Endothelial cell of umbilical vein (primary cell): ENCODE measurements at regions not wholly inside any gene's neighbourhood (a gene's known extent, or its start where the extent isn't known, plus 50 kb on each side); places are given as distances from the start of the nearest gene placed in this dataset.

Source experiments
- BruUV-seq: library from RNA; stranded (reverse); fragments of 400-500 nt; replicated peaks from 2 replicates; lab custom pipeline; 2021; lab: Mats Ljungman, UMichigan
- CTCF ChIA-PET: fragments of 300-600, 350-600 bp; sonication (Branson Sonifier 250); formaldehyde crosslinking; loops from one replicate; lab custom pipeline; 2021; ENCODE audit warnings: antibody characterized with exemption, inconsistent platforms; lab: Charles Lee
- POLR2A ChIA-PET: fragments of 300-600, 350-600 bp; sonication (Branson Sonifier 250); formaldehyde crosslinking; loops from one replicate; lab custom pipeline; 2021; ENCODE audit warnings: antibody characterized with exemption, inconsistent platforms; lab: Charles Lee
- DNase-seq: peaks from one replicate; pipeline ENCODE4 v3.0.0-alpha.2; 2011; ENCODE audit warnings: low read depth, low spot score
- FAIRE-seq: peaks from 2 replicates; lab custom pipeline; 2011; peaks lifted over from hg19 to GRCh38; lab: Jason Lieb, UNC
- H2AFZ ChIP-seq: 2 replicates; pipeline ENCODE4 v1.6.0; 2012; ENCODE audit warnings: low read depth, low read length, control low read depth, inconsistent platforms
- H3K27ac ChIP-seq: 2 replicates; pipeline ENCODE4 v1.5.1; 2011; ENCODE audit warnings: low read depth, mild to moderate bottlenecking, control low read depth, low read length, moderate library complexity; ENCODE audit not compliant: insufficient read depth
- H3K27me3 ChIP-seq, 2 experiments: 2 replicates each; pipeline versions ENCODE4 v1.6.0 to v1.6.1; 2011; ENCODE audit warnings: low read length in 2 of 2, mixed read lengths in 1 of 2; ENCODE audit not compliant: control insufficient read depth in 2 of 2, insufficient read depth in 2 of 2
- H3K36me3 ChIP-seq, 2 experiments: 2 replicates in 1 of 2; 3 replicates in 1 of 2; pipeline ENCODE4 v1.5.1; 2011; ENCODE audit warnings: low read length in 2 of 2, mild to moderate bottlenecking in 1 of 2, moderate library complexity in 1 of 2; ENCODE audit not compliant: control insufficient read depth in 2 of 2, insufficient read depth in 2 of 2; ENCODE audit errors: extremely low read depth in 1 of 2
- H3K4me1 ChIP-seq: 3 replicates; pipeline ENCODE4 v1.5.1; 2011; ENCODE audit warnings: mild to moderate bottlenecking, low read length; ENCODE audit not compliant: control insufficient read depth, insufficient read depth; ENCODE audit errors: extremely low read depth
- H3K4me2 ChIP-seq: 2 replicates; pipeline ENCODE4 v1.6.1; 2011; ENCODE audit warnings: low read length, control low read depth, mixed read lengths; ENCODE audit not compliant: insufficient read depth
- H3K4me3 ChIP-seq, 3 experiments: fragments of 200-600 bp in 1 of 3; sonication (generic), shearing (Covaris generic) in 1 of 3; replicated peaks in 1 of 3; 2 replicates each; pipeline ENCODE4 v1.5.1; 2011 to 2016; ENCODE audit warnings: control low read depth in 3 of 3, low read length in 3 of 3, mild to moderate bottlenecking in 2 of 3, inconsistent platforms in 1 of 3, low read depth in 1 of 3, moderate library complexity in 1 of 3; ENCODE audit not compliant: insufficient read depth in 1 of 3
- H3K79me2 ChIP-seq: 2 replicates; pipeline ENCODE4 v1.6.0; 2012; ENCODE audit warnings: low read length, inconsistent platforms; ENCODE audit not compliant: control insufficient read depth, insufficient read depth
- H3K9ac ChIP-seq: replicated peaks from 2 replicates; pipeline ENCODE3; 2011; ENCODE audit warnings: low read length, control low read depth; ENCODE audit not compliant: insufficient read depth; ENCODE audit errors: extremely low read depth
- H3K9me1 ChIP-seq: replicated peaks from 3 replicates; pipeline ENCODE4 v1.6.0; 2011; ENCODE audit warnings: mild to moderate bottlenecking, low read length; ENCODE audit not compliant: control insufficient read depth, insufficient read depth; ENCODE audit errors: extremely low read depth
- H3K9me3 ChIP-seq: replicated peaks from 2 replicates; pipeline ENCODE4 v1.5.1; 2012; ENCODE audit warnings: low read length, inconsistent platforms; ENCODE audit not compliant: control insufficient read depth, insufficient read depth
- H4K20me1 ChIP-seq: replicated peaks from 2 replicates; pipeline ENCODE3; 2011; ENCODE audit warnings: mild to moderate bottlenecking, low read length; ENCODE audit not compliant: control insufficient read depth, insufficient read depth; ENCODE audit errors: extremely low read depth
- EZH2 ChIP-seq: IDR thresholded peaks from 2 replicates; pipeline ENCODE4 v1.6.1; 2012; ENCODE audit warnings: borderline replicate concordance, low read depth, mild to moderate bottlenecking, moderate library complexity, low read length, inconsistent platforms; ENCODE audit not compliant: severe bottlenecking
- FOS ChIP-seq: IDR thresholded peaks from 2 replicates; pipeline ENCODE4 v1.6.1; 2011; ENCODE audit warnings: mild to moderate bottlenecking, low read length, moderate library complexity, borderline replicate concordance; ENCODE audit not compliant: insufficient read depth
- GATA2 ChIP-seq: IDR thresholded peaks from 2 replicates; pipeline ENCODE4 v1.7.0; 2011; ENCODE audit warnings: low read depth, mild to moderate bottlenecking, moderate library complexity, mixed read lengths, low read length; ENCODE audit not compliant: insufficient read length, insufficient read depth
- JUN ChIP-seq: IDR thresholded peaks from 2 replicates; pipeline ENCODE4 v1.6.1; 2011; ENCODE audit warnings: borderline replicate concordance, low read depth; ENCODE audit not compliant: insufficient read length, insufficient read depth
- MYC ChIP-seq: IDR thresholded peaks from one replicate; pipeline ENCODE4 v1.6.1; 2011; ENCODE audit warnings: mild to moderate bottlenecking, low read depth, low read length
- POLR2A ChIP-seq: IDR thresholded peaks from 2 replicates; pipeline ENCODE4 v1.6.1; 2012; ENCODE audit warnings: low read depth, mild to moderate bottlenecking, control low read depth, low read length
- POLR2AphosphoS5 ChIP-seq: IDR thresholded peaks from 2 replicates; pipeline ENCODE4 v1.6.1; 2012; ENCODE audit warnings: low read depth, mild to moderate bottlenecking, control low read depth, low read length, moderate library complexity; ENCODE audit not compliant: insufficient read depth
- dilution Hi-C: fragments of 300-500 bp; cut with MboI; formaldehyde crosslinking; loops from one replicate; pipeline ENCODE4 v1.15.0; 2019; ENCODE audit warnings: low sequenced_read_pairs; ENCODE audit not compliant: extremely low pct_ligation_motif_present
- intact Hi-C: fragments of 100-400 bp; cut with micrococcal nuclease; formaldehyde crosslinking; loops from one replicate; pipeline ENCODE4 v1.10.0; 2022
- TF ChIP-seq, protein P1 (sequence below): IDR thresholded peaks from 2 replicates; pipeline ENCODE4 v1.6.1; 2011; ENCODE audit not compliant: insufficient read depth, insufficient read length
- TF ChIP-seq, protein P2 (sequence below), 2 donors: IDR thresholded peaks; 1 replicate in 1 of 2; 2 replicates in 1 of 2; pipeline ENCODE4 v1.5.1; 2011; ENCODE audit warnings: low read length in 2 of 2, mild to moderate bottlenecking in 2 of 2, moderate library complexity in 2 of 2, control low read depth in 1 of 2, inconsistent platforms in 1 of 2, low read depth in 1 of 2; ENCODE audit not compliant: insufficient read depth in 1 of 2; ENCODE audit errors: extremely low read depth in 1 of 2

DNA sequence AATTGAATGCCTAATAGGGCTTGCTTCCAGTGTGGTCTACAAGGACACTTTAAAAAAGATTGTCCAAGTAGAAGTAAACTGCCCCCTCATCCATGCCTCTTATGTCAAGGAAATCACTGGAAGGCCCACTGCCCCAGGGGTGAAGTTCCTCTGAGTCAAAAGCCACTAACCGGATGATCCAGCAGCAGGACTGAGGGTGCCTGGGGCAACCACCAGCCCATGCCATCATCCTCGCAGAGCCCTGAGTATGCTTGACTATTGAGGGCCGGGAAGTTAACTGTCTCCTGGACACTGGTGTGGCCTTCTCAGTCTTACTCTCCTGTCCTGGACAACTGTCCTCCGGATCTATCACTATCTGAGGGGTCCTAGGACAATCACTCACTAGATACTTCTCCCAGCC, 411.5 kb downstream of the TENT5A start:
- no peaks in the 10 kb centered on the region for H3K27me3 ChIP-seq
- no peaks in the 10 kb centered on the region for H3K36me3 ChIP-seq
- H3K79me2 ChIP-seq, result no peaks in the 10 kb centered on the region
- intact Hi-C loops, result no loop called here
- no peak overlapping the region for H2AFZ ChIP-seq
- H3K4me3 ChIP-seq, result no peak overlapping the region
- ChIA-PET CTCF (no interaction called here), POLR2A (no interaction called here)
- no peak overlapping the region for H3K27ac ChIP-seq
- BruUV-seq, result no TSS peak
- no peaks in the 10 kb centered on the region for H3K9me3 ChIP-seq
- no peak for FAIRE-seq
- no peak overlapping the region for H3K9ac ChIP-seq
- TF ChIP-seq, protein P1, sequence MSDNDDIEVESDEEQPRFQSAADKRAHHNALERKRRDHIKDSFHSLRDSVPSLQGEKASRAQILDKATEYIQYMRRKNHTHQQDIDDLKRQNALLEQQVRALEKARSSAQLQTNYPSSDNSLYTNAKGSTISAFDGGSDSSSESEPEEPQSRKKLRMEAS, result no peak
- TF ChIP-seq POLR2AphosphoS5, result no peak
- TF ChIP-seq GATA2, result no peak
- TF ChIP-seq, protein P2, sequence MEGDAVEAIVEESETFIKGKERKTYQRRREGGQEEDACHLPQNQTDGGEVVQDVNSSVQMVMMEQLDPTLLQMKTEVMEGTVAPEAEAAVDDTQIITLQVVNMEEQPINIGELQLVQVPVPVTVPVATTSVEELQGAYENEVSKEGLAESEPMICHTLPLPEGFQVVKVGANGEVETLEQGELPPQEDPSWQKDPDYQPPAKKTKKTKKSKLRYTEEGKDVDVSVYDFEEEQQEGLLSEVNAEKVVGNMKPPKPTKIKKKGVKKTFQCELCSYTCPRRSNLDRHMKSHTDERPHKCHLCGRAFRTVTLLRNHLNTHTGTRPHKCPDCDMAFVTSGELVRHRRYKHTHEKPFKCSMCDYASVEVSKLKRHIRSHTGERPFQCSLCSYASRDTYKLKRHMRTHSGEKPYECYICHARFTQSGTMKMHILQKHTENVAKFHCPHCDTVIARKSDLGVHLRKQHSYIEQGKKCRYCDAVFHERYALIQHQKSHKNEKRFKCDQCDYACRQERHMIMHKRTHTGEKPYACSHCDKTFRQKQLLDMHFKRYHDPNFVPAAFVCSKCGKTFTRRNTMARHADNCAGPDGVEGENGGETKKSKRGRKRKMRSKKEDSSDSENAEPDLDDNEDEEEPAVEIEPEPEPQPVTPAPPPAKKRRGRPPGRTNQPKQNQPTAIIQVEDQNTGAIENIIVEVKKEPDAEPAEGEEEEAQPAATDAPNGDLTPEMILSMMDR (IDR thresholded peaks at IDR 0.05; ENCODE audit: extremely low read depth in 1 of 2, insufficient read depth in 1 of 2, low read depth in 1 of 2, low read length in 2 of 2), result no peak
- no peak for TF ChIP-seq POLR2A
- TF ChIP-seq MYC, result no peak
- TF ChIP-seq FOS, result no peak
- TF ChIP-seq JUN, result no peak
- no peak for TF ChIP-seq EZH2
- no peaks in the 10 kb centered on the region for H4K20me1 ChIP-seq
- DNase-seq, result no peak
- H3K4me2 ChIP-seq, result no peak overlapping the region
- H3K4me1 ChIP-seq, result no peaks in the 10 kb centered on the region
- dilution Hi-C loops, result no loop called here
- H3K9me1 ChIP-seq, result no peaks in the 10 kb centered on the region
